DMS53 treated with DMSO at 0.1 percent for 48 hours (cell line): ENCODE measurements at regions not wholly inside any gene's neighbourhood (a gene's known extent, or its start where the extent isn't known, plus 50 kb on each side); places are given as distances from the start of the nearest gene placed in this dataset.
"Not testable (repeated sequence)": the region's sequence is repeated elsewhere in the genome, so short reads cannot be mapped to it uniquely, and the experiment has no call there.

Experiments used
- DNase-seq: peaks from one replicate; lab custom pipeline; 2025; ENCODE audit not compliant: unreplicated experiment; lab: John Stamatoyannopoulos, UW

GRCh38 chr6:40160826-40161225 lies 226.6 kb upstream of the MOCS1 start:
- peak; percentile 2 for DNase-seq

- no peak for DNase-seq
Measured at GRCh38 chr6:40159865-40160264, 225.6 kb upstream of the MOCS1 start.

GRCh38 chr6:40152701-40153436 lies 218.6 kb upstream of the MOCS1 start:
- no peak for DNase-seq

GRCh38 chr6:40152196-40152595 lies 217.9 kb upstream of the MOCS1 start:
- no peak for DNase-seq

- no peak for DNase-seq
Measured at GRCh38 chr6:40148882-40149573, 214.8 kb upstream of the MOCS1 start.

- no peak for DNase-seq
Measured at GRCh38 chr6:40146902-40147301, 212.6 kb upstream of the MOCS1 start.

- DNase-seq: no peak
Measured at GRCh38 chr6:40139447-40139846, 205.2 kb upstream of the MOCS1 start.

- peak; percentile 89 for DNase-seq
Measured at GRCh38 chr6:40138273-40138720, 204.0 kb upstream of the MOCS1 start.

GRCh38 chr6:40135491-40136072 lies 201.3 kb upstream of the MOCS1 start:
- DNase-seq: no peak

GRCh38 chr6:40133981-40134380 lies 199.7 kb upstream of the MOCS1 start:
- DNase-seq: not testable (repeated sequence)

GRCh38 chr6:40131675-40132074 lies 197.4 kb upstream of the MOCS1 start:
- DNase-seq: no peak

GRCh38 chr6:40128127-40128526 lies 193.9 kb upstream of the MOCS1 start:
- no peak for DNase-seq

GRCh38 chr6:40125680-40126394 lies 191.6 kb upstream of the MOCS1 start:
- no peak for DNase-seq

- no peak for DNase-seq
Measured at GRCh38 chr6:40124924-40125323, 190.7 kb upstream of the MOCS1 start.

GRCh38 chr6:40116832-40117231 lies 182.6 kb upstream of the MOCS1 start:
- no peak for DNase-seq

- DNase-seq: no peak
Measured at GRCh38 chr6:40112350-40112749, 178.1 kb upstream of the MOCS1 start.

- DNase-seq: no peak
Measured at GRCh38 chr6:40108736-40109135, 174.5 kb upstream of the MOCS1 start.

GRCh38 chr6:40106840-40107239 lies 172.6 kb upstream of the MOCS1 start:
- DNase-seq: no peak

- no peak for DNase-seq
Measured at GRCh38 chr6:40098774-40099173, 164.5 kb upstream of the MOCS1 start.

- DNase-seq: no peak
Measured at GRCh38 chr6:40097590-40097989, 163.3 kb upstream of the MOCS1 start.

- DNase-seq: no peak
Measured at GRCh38 chr6:40083141-40083920, 149.1 kb upstream of the MOCS1 start.
